GM11168 (cell line): ENCODE measurements at regions not wholly inside any gene's neighbourhood (a gene's known extent, or its start where the extent isn't known, plus 50 kb on each side); places are given as distances from the start of the nearest gene placed in this dataset.

Source experiments
- in situ Hi-C: fragments of 300-500 bp; cut with MboI; formaldehyde crosslinking; loops from one replicate; pipeline ENCODE4 v1.12.0; 2022; ENCODE audit warnings: low sequenced_read_pairs; ENCODE audit not compliant: unreplicated experiment

DNA sequence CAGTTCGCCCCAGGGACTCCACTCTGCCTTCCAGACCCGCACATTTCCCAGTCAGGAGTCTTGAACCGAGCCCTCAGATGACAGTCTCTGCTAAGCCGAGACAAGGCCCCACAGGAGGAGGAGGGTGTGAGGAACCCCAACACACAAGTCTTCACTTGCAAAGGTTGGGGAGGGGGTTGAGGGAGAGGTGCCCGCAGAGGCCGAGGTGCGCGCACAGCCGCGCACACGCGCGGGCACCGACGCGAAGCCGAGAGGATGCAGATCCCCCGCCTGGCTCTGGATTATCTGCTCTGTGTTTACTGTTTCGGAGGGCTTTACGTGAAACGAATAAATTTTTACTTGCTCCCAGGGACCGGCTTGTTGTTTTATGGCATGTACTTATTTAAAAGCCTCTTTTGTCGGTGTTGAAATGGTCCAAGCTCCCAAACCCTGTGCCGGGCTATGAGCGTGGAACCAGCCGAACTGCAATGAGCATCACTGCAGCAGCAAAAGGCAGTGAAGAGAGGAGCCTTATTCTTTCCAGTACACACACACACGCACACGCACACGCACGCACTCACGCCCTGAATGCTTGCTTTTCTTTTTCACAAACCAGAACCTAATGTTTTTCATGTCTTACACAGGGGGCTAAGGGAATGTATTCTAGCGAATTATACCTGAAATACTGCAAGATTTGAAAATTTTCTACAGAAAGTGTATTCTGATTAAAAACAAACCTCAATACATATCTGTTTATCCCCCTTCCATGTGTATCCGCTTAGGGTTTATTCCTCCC lies 297.7 kb downstream of the PARP8 start:
- in situ Hi-C loops, result loop anchor here (25.0 kb wide), 1 partner anchor 423 kb away; the partner anchor contains the start of gene ISL1

DNA sequence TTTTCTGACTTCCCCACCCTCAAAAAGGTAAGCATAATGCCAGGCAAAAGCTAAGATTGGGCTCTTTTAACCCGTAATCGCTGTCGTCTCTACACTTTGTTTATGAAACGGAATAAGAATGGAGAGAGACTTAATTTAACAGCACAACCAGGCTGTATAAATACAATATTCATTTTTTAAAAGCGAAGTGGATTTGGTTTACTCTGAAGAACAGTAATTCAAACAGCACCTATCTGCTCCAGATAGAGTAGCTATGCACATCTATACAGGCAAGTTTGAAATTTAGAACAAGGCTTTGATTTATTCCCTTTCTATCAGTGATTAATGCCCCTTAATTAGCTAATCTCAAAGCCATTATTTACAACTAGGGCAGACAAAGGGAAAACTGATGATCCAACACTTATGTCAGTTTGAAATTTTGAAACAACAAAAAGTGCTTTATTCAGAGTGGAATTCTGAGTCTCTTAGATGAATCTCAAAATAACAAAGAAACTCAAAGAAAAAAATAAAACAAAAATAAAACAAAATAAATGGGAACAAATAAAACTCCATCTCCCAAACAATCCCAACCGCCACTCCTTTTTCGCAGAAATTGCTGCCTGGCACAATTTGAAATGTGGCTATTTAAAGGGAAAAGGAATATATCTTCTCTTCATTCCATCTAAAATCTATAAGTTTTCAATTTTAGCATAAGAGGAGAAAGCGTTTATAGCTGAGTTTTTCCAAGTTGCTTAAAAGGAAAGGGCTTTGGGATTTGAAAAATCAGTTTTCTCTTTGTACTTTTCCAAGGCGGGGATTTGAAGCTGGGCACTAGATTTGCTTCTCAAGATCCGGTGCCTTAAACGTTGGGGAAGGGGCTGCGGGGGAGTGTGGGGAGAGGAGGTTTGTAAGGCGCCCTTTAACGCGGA lies 298.6 kb downstream of the PARP8 start:
- in situ Hi-C loops, result loop anchor here (25.0 kb wide), 1 partner anchor 422 kb away; the partner anchor contains the start of gene ISL1

DNA sequence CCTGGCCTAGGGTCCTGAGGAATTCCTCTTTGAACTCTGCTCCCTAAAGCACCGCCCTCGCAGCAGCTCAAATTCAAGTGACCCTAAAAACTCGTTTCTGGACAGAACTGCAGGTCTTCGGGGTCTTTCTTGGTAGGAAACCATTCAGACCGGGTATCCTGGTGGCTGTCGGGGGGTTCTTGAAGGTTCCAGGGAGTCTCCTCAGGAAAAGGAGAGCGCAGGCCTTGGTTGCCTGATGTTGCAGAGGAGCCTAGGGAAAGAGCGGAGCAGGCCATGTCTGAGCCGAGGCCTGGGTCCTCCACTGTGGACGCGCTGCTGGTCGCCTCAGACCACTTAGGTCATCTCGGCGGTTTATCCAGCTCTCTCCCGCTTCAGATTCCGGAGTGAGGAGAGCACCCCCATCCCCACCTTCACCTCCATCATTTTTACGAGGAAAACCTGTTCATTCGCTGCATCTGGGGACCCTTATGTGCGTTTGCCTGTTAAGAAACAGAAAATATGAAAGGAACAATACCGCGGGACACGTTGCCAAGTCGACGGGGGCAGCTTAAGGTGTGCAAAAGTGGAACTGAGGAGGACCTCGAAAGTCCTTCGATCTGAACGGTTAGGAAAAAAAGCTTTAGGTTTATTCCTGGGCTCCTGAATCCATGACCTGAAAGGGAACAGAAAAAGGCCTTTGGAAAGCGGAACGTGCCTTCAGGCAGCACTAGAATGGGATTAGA lies 299.4 kb downstream of the PARP8 start:
- in situ Hi-C loops, result loop anchor here (25.0 kb wide), 1 partner anchor 421 kb away; the partner anchor contains the start of gene ISL1

DNA sequence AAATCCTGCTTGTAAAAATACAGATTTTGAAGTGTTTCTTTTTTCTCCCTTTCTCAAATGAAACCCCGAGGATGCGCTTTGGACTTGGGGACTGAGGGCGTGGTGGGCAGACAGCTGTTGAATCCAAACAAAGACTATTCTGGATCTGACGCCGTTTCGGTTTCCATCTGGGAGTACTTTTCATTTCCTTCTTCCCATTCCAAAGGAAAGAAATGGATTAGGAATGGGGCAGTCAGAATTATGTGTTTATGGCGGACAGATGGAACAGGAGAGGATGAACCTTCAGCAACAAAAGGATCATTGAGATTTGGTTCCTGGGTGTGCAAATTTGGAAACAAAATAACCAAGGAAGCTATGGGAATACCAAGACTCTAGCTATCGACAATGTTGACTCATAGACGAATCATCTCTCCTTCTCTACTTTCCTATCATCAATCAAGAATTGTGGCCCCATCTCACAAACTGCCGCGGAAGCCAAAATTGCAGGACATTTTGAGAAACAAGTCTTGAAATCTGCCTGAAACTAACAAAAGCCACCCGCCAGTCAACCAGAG lies 300.6 kb downstream of the PARP8 start:
- in situ Hi-C loops, result loop anchor here (25.0 kb wide), 1 partner anchor 420 kb away; the partner anchor contains the start of gene ISL1

DNA sequence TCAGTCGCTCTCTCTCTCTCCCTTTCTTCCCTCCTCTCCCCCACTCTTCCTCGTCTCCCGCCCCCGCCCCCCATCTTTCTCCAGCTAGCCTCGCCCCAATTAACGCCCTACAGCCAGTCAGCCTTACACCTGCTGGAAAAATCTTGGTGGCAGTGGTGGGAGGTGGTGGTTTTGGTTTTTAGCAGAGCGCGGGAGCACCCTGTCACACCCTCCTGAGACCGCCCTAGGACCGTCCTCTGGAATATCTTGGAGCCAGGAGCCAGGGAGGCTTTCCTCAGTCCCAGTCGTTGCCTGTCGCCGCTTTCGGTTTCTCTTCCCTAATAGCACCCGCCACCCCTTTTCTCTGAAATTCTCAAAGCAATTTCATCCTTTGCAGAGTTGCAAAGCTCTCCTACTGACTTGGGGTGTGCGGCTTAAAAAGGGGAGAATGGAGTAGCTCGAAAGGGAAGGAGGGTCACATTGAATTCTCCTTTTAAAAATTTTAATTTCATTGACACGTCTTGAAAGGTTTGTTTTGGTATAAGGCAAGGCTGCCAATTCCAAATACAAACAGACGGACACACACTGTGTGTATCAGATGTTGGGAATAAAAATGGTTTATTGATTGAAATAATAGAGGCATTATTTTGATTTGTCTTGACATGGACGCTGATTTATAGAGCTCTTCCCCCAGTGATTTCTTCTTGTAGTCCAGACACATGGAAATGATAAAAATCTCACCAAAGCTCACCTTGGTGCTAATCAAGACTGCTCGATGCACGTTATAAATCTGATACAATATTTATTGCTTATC lies 301.3 kb downstream of the PARP8 start:
- in situ Hi-C loops, result loop anchor here (25.0 kb wide), 1 partner anchor 420 kb away; the partner anchor contains the start of gene ISL1

DNA sequence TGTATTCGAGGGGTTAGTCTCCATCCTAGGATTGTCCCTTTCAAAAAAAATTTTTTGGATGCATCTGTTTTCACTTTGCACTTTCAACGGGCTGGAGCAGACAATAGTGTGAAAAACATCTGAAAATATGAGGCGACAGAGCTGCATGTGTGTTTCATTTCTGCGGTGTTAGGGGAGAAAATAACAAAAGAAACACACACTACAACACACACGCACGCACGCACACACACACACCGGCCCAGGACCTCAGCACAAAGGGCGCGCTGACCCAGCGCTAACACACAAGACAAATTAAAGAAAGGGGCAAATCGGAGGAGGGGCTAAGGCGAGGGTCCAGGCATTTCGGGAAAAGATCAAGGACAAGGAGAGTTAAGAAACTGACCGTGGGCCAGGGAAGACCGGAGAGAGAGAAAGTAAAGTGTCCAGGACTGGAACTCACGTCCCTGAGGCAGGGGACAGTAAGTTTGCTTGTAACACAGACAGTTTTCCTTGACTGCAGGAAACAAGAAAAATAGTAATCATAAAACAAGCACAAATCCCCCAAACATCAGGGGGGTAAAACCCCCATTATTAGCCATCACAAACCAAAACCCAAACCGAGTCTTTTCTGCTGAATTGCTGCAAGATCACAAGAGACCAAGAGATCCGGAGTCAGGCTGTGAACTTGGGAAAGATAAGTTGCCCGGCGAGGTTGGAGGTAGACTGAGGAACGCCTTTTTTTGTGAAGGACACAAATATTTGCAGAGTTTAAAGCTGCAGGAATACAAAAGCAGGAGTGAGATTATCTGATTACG lies 302.1 kb downstream of the PARP8 start:
- in situ Hi-C loops, result loop anchor here (25.0 kb wide), 1 partner anchor 419 kb away; the partner anchor contains the start of gene ISL1

DNA sequence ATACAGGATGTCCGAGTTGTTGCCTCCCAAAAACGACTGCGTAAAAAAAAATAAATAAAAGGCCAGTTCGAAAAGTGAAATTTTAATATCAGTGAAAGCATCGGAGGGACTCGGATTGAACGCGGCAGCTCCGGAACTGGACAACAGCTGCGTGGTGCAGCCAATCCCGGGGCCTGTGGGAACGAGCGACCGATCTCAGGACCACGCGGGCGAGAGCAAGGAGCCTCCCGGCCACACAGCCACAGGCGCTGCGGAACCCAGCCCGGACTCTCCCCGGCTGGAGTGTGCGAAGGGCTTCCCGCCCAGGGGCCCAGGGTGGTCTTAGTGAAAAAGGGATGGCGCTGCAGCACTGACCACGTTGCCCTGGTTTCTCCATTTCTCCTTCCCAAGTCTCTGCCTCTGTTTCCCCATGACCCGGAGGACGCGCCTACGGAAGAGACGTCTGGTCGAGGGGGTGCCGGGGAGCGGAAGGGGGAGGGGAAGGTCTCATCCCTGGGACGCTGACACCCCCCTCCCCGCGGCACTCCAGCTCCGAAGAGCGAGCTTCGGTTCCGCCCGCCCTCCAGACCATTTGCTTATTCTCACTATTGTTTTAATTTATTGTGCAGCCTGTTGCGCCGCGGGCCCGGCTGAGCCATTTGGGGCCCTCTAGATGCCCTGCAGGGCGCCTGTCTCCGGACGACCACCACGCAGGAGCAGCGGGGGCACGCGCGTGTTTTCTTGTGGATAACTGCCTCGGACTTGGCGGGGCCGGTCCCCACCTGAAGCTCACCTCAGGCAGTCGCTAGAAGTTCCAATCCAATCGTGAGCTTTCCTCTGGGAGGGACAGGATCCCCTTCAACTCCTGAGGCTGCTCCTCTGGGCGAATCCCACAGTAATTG lies 303.0 kb downstream of the PARP8 start:
- in situ Hi-C loops, result loop anchor here (25.0 kb wide), 1 partner anchor 418 kb away; the partner anchor contains the start of gene ISL1

DNA sequence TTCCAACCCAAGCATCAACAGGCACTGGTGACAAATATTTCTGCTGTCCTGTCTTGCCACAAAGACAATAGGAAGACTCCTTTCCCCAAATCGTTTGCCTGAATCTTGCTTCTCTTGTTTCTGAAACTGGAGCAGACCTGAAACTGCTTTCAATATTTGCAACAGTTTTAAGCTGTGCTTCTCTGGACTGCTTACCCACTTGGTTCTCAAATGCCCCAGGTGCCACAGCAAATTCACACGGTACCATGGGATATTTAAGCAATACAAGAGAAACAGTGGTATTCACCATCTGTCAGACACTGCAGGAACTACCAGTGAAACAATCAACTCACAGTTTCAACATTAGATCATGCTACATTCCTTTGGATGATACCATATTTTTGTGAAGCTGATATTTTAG lies 309.4 kb downstream of the PARP8 start:
- in situ Hi-C loops, result no loop called here

DNA sequence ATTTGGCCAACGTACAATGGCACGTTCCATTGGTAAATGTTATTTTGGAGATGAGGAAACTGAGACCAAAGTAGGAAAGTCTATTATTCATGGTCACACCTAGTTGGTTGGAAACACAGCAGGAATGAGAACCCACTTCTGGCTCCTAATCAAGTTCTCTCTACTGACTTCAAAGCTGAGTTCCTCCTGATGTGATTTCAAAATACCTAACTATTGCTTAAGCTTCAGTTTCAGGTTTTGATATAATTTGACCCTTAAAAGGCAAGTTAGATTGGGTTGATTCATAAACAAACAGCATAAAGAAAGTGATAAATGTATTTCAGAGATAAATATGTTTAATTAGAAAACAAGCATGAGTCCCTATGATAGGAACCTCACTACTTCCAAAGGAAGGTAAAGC lies 312.5 kb downstream of the PARP8 start:
- in situ Hi-C loops, result no loop called here

DNA sequence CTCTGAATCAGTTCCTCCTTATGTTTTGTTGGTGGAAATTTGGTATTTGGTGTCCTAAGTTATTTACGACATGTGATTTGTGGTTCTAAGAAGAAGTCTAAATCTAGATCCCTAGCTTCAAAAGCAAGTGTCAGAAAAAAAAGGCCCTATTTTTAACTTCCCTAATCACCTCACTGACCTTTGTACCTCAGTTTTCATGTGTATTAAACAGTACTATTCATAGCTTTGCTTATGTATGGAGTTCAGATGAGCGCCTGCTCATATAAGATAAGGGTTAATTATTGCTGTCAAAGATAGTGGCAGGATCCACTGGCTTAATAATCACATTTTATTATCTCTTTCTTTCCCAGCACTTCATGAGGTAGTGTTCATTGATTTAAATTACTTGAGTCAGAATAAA lies 318.2 kb downstream of the PARP8 start:
- in situ Hi-C loops, result no loop called here

DNA sequence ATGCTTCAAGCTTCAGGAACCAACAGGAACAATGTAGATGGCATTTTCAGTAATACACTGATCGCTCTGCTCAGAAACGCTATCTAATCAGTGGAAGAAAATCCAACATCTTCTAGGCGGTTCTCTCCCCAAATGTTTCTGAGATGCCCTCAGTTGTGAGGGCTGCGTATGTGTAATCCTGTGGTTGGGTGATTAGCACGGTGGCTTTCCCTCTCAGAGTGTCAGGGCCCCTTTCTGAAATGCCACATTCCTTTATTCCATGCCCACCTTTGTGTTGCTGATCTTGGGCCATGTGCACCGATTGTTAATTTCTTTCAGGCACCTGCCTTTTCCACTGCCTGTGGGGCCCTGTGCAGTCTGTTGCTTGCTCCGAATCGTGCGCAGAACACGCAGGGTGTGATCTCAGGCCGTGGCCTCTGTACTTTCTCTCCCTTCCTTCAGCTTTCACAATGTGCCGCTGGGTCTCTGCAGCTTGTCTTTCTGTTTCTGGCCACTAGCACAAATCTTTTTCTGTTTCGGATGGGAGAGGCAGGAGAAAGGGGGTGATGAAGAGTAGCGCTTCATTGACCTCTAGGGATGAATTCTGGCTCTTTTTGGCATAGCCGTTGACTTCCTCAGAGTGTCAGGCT lies 324.0 kb downstream of the PARP8 start:
- in situ Hi-C loops, result no loop called here

DNA sequence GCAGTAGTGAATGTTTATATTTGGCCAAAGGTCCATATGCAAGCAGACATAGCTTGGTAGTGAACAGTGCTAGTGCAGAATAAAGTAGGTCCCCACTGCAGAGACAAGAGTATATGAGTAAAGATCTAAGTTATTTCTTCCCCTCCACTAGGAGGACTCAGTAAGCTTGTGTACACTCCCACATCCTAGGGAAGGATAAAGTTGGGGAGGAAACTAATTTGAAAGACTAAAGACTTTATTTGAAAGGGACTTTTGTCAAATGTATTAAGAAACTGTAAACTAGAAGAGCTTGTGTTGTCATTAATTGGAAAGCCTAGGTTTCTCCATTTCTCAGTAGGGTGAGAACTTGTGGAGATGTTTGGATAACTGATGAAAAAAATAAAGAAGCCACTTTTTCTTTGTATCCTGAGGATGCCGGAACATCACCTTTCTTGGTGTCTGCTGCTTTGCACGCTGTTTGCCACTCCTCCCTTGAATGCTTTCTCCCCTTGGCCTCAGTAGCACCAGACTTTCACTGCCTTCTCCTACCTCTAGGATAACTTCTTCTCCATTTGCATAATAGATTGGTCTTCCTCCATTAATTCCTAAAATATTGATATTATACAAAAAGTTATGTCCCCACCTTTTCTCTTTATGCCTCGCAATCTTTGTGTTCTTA lies 329.0 kb downstream of the PARP8 start:
- in situ Hi-C loops, result no loop called here

DNA sequence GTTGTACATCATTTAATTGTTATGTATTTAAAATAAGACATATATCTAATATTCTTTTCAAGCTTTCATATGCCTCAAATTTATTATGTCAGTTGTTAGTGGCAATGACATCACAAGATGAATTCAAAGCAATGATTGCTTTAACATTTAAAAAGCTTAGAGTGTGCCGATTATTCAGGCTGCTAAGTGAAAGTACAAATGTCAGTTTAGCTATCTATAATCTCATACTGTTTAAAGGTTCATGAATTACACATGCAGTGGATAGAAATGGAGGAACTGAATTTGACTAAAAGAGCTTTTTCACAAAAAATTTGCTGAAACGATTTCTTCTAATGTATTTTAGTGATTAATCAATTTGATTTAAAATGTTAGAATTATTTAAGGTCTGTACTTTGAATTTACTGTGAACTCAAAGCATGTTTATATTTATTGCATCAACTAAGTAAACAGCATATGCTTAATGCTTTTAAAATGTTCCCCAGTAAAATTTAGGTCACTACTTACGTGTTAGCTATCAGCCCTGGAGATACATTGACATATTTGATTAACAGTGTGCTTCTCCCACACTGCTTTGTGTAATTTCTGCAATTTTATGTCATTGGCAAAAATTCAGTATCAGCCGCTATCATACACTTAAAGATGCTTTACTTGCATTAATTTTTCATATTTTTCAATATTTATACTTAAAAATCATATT lies 334.9 kb downstream of the PARP8 start:
- in situ Hi-C loops, result no loop called here

DNA sequence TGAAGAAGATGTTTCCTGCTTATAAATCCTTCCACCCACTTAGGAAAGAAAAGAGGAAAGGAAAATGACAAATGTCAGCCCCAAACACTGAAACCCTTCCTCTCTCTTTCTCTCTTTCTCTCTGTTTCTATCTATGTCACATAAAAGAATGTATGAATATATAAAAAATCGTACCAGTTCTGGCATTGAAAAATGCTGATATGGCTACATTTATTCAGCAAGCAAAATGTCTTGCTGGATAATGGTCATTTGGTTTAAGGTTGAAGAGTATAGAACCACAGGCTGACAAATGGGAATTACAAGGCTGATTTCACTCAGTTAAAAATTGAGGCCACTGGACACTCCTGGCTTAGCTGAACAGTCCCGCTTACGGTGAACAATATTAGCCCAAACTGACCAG lies 335.9 kb downstream of the PARP8 start:
- in situ Hi-C loops, result no loop called here

DNA sequence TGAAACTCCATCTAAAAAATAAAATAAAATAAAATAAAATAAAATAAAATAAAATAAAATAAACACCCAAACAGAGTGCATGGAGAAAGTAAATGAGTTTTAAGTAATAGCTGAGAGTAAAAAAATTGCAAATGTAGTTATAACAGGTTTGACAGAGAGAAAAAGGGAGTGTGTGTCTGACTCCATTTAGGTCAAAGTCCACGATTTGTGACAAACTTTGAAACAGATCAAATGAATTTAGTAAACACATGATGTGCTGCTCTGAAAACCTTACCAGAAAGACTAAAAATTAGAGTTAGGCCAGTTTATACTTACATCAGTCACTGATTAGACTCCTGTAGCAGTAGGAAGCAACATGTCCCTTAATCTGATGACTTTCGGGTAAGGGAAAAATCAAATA lies 346.6 kb downstream of the PARP8 start:
- in situ Hi-C loops, result no loop called here

DNA sequence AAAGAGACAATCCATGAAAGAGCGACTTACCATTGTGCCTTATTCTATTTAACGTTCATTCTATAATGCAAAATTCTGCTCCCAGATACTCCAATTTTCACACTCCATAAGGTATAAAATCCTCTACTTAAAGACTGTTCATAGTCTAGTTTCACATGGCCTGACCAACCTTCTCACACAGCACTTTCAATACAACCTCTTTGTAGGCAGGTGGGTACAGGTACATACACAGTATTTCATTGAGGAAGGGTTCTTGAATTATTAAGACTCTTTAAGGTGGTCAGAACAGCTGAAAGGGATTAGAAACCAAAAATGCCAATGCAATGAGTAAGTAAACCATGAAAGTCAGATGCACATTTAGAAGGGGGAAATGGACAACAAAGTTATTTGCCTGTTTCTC lies 352.0 kb downstream of the PARP8 start:
- in situ Hi-C loops, result no loop called here
